CD4-positive, alpha-beta T cell (primary cell): ENCODE measurements at regions not wholly inside any gene's neighbourhood (a gene's known extent, or its start where the extent isn't known, plus 50 kb on each side); places are given as distances from the start of the nearest gene placed in this dataset.

Experiments
- ATAC-seq: fragments of 200-7000 bp; cut with Tn5 transposase; one replicate; pipeline ENCODE4 v1.10.0; 2022; ENCODE audit warnings: mild to moderate bottlenecking; ENCODE audit not compliant: poor library complexity
- CTCF ChIA-PET: fragments of 350-600 bp; sonication (Branson Sonifier 250); formaldehyde crosslinking; loops from one replicate; lab custom pipeline; 2021; ENCODE audit warnings: antibody characterized with exemption, inconsistent platforms; lab: Charles Lee
- POLR2A ChIA-PET: fragments of 350-600 bp; sonication (Branson Sonifier 250); formaldehyde crosslinking; loops from one replicate; lab custom pipeline; 2021; ENCODE audit warnings: antibody characterized with exemption, inconsistent platforms; lab: Charles Lee
- DNase-seq, 14 experiments: peaks; one replicate each; pipeline ENCODE4 v3.0.0-alpha.2; 2013 to 2020; ENCODE audit warnings: mixed read lengths in 2 of 14
- H3K27ac ChIP-seq, 2 donors: one replicate each; pipeline versions ENCODE4 v1.5.1 to v1.7.0; 2013; ENCODE audit warnings: low read length in 2 of 2, low read depth in 1 of 2, mild to moderate bottlenecking in 1 of 2
- H3K27me3 ChIP-seq, 2 experiments: 1 replicate in 1 of 2; 2 replicates in 1 of 2; pipeline versions ENCODE4 v1.6.1 to v1.7.0; 2013; ENCODE audit warnings: low read length in 2 of 2, control low read depth in 1 of 2, mild to moderate bottlenecking in 1 of 2, moderate library complexity in 1 of 2; ENCODE audit not compliant: insufficient read depth in 2 of 2, control insufficient read depth in 1 of 2
- H3K36me3 ChIP-seq: one replicate; pipeline ENCODE4 v1.6.1; 2013; ENCODE audit warnings: low read length, control low read depth; ENCODE audit not compliant: insufficient read depth
- H3K4me1 ChIP-seq: one replicate; pipeline ENCODE4 v1.6.1; 2013; ENCODE audit warnings: low read length, control low read depth; ENCODE audit not compliant: insufficient read depth
- H3K4me3 ChIP-seq: one replicate; pipeline ENCODE4 v1.5.1; 2013; ENCODE audit warnings: mild to moderate bottlenecking, low read length, moderate library complexity
- H3K9me3 ChIP-seq, 2 experiments: 1 replicate in 1 of 2; 2 replicates in 1 of 2; pipeline versions ENCODE4 v1.6.1 to v1.7.0; 2013; ENCODE audit warnings: low read length in 2 of 2, mild to moderate bottlenecking in 2 of 2, control low read depth in 1 of 2, moderate library complexity in 1 of 2; ENCODE audit not compliant: control insufficient read depth in 1 of 2, insufficient read depth in 1 of 2
- H3K27ac Mint-ChIP-seq: one replicate; pipeline ENCODE4 v1.8.0; 2020; ENCODE audit warnings: mixed read lengths
- H3K27me3 Mint-ChIP-seq: one replicate; pipeline ENCODE4 v1.8.0; 2021; ENCODE audit warnings: mixed read lengths
- H3K36me3 Mint-ChIP-seq: one replicate; pipeline ENCODE4 v1.8.0; 2021; ENCODE audit warnings: low read depth, mixed read lengths
- H3K4me1 Mint-ChIP-seq: one replicate; pipeline ENCODE4 v1.8.0; 2021; ENCODE audit warnings: low read depth, mixed read lengths
- H3K4me3 Mint-ChIP-seq: one replicate; pipeline ENCODE4 v1.8.0; 2020; ENCODE audit warnings: mild to moderate bottlenecking, mixed read lengths
- H3K9me3 Mint-ChIP-seq: one replicate; pipeline ENCODE4 v1.8.0; 2020; ENCODE audit warnings: mixed read lengths
- CTCF ChIP-seq: fragments of 200-600 bp; IDR thresholded peaks from one replicate; pipeline ENCODE4 v1.8.0; 2022; ENCODE audit warnings: antibody characterized with exemption, mild to moderate bottlenecking
- intact Hi-C, 2 experiments: fragments of 100-400 bp; cut with DNase I in 1 of 2; cut with micrococcal nuclease in 1 of 2; formaldehyde crosslinking; loops; one replicate each; pipeline versions ENCODE4 v1.15.1 to v1.9.0; 2023 to 2025; cut with DNase I, micrococcal nuclease

DNA sequence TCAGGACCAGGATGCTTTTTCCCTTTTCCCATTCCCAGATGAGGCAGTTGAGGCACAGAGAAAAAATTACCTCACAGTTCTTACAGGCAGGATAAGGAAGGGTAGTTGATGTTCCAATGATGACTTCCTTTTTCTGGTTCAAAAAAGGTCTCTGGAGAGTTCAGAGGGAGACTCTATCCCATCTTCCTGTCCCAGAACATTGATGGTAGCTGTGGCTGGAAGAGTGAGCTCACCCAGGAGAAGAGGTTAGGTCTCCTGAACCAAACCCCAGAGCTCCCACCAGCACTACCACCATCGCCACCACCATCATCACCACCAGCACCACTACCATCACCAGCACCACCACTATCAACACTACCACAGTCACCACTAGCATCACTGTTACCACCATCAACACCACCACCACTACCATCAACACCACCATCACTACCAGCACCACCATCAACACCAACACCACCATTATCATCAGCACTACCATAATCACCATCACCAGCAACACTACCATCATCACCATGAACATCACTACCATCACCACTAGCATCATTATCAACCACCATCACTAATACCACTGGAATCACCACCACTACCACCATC lies 105.5 kb upstream of the RUNX3 start:
- H3K9me3 ChIP-seq, result no peaks in the 10 kb centered on the region
- ATAC-seq (no peak), DNase-seq (no peak)
- H3K27ac Mint-ChIP-seq, result no peak overlapping the region
- no peak for TF ChIP-seq CTCF
- no peak overlapping the region for H3K4me3 ChIP-seq
- H3K9me3 Mint-ChIP-seq, result no peaks in the 10 kb centered on the region
- no peak overlapping the region for H3K4me3 Mint-ChIP-seq
- H3K4me1 Mint-ChIP-seq, result peaks cover 48% of the 10 kb centered on the region
- H3K27me3 Mint-ChIP-seq, result no peaks in the 10 kb centered on the region
- intact Hi-C loops, result loop anchor here (1.0 to 2.0 kb wide), 2 partner anchors 13 to 65 kb away; no protein-coding TSS in a partner anchor
- peaks cover 74% of the 10 kb centered on the region for H3K4me1 ChIP-seq
- ChIA-PET POLR2A (interaction anchor here (0.6 to 7.5 kb wide), 5 partner anchors 12 to 187 kb away, joined by 3 to 100 read pairs (median 29); partner anchors contain the start of gene RUNX3), CTCF (interaction anchor here (0.9 to 3.1 kb wide), 4 partner anchors 42 to 187 kb away, joined by 3 to 31 read pairs (median 16); no protein-coding TSS in a partner anchor)
- no peaks in the 10 kb centered on the region for H3K27me3 ChIP-seq
- no peak overlapping the region for H3K27ac ChIP-seq
- H3K36me3 ChIP-seq, result no peaks in the 10 kb centered on the region
- no peaks in the 10 kb centered on the region for H3K36me3 Mint-ChIP-seq

- ChIA-PET CTCF (interaction anchor here (0.9 to 3.1 kb wide), 2 partner anchors 71 to 103 kb away, joined by 3 to 31 read pairs; no protein-coding TSS in a partner anchor), POLR2A (interaction anchor here (2.6 to 7.5 kb wide), 4 partner anchors 12 to 106 kb away, joined by 29 to 100 read pairs (median 30); partner anchors contain the start of gene RUNX3)
- H3K4me3 Mint-ChIP-seq, result no peak overlapping the region
- no peaks in the 10 kb centered on the region for H3K27me3 Mint-ChIP-seq
- H3K36me3 Mint-ChIP-seq, result no peaks in the 10 kb centered on the region
- Histone ChIP-seq H3K9me3 (no peaks in the 10 kb centered on the region), H3K4me3 (no peak overlapping the region), H3K36me3 (no peaks in the 10 kb centered on the region), H3K4me1 (peaks cover 81% of the 10 kb centered on the region), H3K27ac (no peak overlapping the region), H3K27me3 (no peaks in the 10 kb centered on the region)
- H3K9me3 Mint-ChIP-seq, result no peaks in the 10 kb centered on the region
- DNase-seq, result peak in 1 of 14 experiments; percentile 47
- TF ChIP-seq CTCF, result no peak
- peak overlapping the region; percentile 84 for H3K27ac Mint-ChIP-seq
- H3K4me1 Mint-ChIP-seq, result peaks cover 55% of the 10 kb centered on the region
- intact Hi-C loops, result loop anchor here in 1 of 2 experiments (5.0 kb wide), 1 partner anchor 43 kb away; no protein-coding TSS in a partner anchor
- no peak for ATAC-seq
These were observed 104.9 kb upstream of the RUNX3 start for GRCh38 chr1:25034736-25035522.

GRCh38 chr1:25033828-25034705 lies 104.0 kb upstream of the RUNX3 start:
- Mint-ChIP-seq H3K27me3 (no peaks in the 10 kb centered on the region), H3K4me3 (no peak overlapping the region), H3K4me1 (peaks cover 64% of the 10 kb centered on the region), H3K36me3 (no peaks in the 10 kb centered on the region), H3K27ac (peak overlapping the region; percentile 84), H3K9me3 (no peaks in the 10 kb centered on the region)
- no peak for ATAC-seq
- no peak for TF ChIP-seq CTCF
- Histone ChIP-seq H3K27ac (peak overlapping the region in 1 of 2 donors; percentile 71), H3K9me3 (no peaks in the 10 kb centered on the region), H3K27me3 (no peaks in the 10 kb centered on the region), H3K36me3 (no peaks in the 10 kb centered on the region), H3K4me1 (peaks cover 90% of the 10 kb centered on the region), H3K4me3 (no peak overlapping the region)
- intact Hi-C loops, result loop anchor here in 1 of 2 experiments (5.0 kb wide), 1 partner anchor 42 kb away; no protein-coding TSS in a partner anchor
- peak in 3 of 14 experiments; percentile 60 to 82 (median 70) for DNase-seq
- POLR2A ChIA-PET, result interaction anchor here (3.7 to 7.5 kb wide), 2 partner anchors 11 to 105 kb away, joined by 29 to 100 read pairs; partner anchors contain the start of gene RUNX3
- CTCF ChIA-PET, result interaction anchor here (2.6 kb wide), 1 partner anchor 102 kb away, joined by 20 read pairs; no protein-coding TSS in a partner anchor
